ENCODE measurements at regions not wholly inside any gene's neighbourhood (a gene's known extent, or its start where the extent isn't known, plus 50 kb on each side); places are given as distances from the start of the nearest gene placed in this dataset.

DNA sequence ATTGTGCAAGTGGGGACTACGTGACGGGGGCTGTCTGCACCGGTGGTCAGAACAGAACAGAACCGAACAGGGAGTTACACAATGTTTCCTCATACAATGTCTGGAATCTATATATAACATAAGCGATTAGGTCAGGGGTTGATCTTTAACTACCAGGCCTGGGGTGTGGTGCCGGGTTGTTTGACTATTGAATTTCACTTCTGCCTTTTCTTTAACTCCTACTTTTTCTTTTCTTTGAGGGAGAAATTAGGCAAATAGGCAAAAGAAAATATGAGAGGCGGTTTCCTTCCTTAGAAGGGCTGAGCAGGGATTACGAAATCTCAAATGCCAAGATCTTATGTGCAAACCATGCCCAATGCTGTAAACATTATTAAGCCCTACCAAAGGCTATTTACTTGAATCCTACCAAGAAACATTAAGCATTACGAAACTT lies 140.3 kb downstream of the SLC38A6 start:
- no peak for DNase-seq (ENCODE audit: low read depth, low spot score)
- ChIA-PET POLR2A (no interaction called here), CTCF (no interaction called here)
- no peak overlapping the region for H3K4me3 ChIP-seq (ENCODE audit: low read depth, low read length)
- TF ChIP-seq, protein P1, sequence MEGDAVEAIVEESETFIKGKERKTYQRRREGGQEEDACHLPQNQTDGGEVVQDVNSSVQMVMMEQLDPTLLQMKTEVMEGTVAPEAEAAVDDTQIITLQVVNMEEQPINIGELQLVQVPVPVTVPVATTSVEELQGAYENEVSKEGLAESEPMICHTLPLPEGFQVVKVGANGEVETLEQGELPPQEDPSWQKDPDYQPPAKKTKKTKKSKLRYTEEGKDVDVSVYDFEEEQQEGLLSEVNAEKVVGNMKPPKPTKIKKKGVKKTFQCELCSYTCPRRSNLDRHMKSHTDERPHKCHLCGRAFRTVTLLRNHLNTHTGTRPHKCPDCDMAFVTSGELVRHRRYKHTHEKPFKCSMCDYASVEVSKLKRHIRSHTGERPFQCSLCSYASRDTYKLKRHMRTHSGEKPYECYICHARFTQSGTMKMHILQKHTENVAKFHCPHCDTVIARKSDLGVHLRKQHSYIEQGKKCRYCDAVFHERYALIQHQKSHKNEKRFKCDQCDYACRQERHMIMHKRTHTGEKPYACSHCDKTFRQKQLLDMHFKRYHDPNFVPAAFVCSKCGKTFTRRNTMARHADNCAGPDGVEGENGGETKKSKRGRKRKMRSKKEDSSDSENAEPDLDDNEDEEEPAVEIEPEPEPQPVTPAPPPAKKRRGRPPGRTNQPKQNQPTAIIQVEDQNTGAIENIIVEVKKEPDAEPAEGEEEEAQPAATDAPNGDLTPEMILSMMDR (IDR thresholded peaks at IDR 0.05; ENCODE audit: insufficient read depth, low read length, missing control alignments), result no peak

DNA sequence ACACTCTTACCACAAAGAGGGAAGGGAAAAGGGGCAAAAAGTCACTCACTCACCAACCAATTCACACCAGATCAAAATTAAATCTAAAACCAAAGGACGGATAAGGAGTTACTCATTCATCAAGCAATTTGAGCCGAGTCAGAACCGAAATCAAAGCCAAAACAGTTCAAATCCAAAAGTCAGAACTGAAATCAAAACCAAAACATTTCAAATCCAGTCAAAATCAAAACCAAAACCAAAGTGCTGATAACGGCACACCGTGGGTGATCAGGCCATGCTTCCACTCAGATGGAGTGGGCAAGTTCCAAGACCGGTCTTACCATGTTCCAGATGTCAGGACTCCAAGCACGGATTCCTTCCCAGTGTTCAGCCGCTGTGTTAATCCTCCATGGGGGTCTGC lies 139.5 kb downstream of the SLC38A6 start:
- H3K4me3 ChIP-seq (ENCODE audit: low read depth, low read length), result no peak overlapping the region
- POLR2A ChIA-PET, result no interaction called here
- no peak for DNase-seq (ENCODE audit: low read depth, low spot score)
- CTCF ChIA-PET, result no interaction called here
- TF ChIP-seq, protein P1 (IDR thresholded peaks at IDR 0.05; ENCODE audit: insufficient read depth, low read length, missing control alignments), result no peak

GRCh38 chr14:61119006-61119405 lies 138.0 kb downstream of the SLC38A6 start:
- ChIA-PET POLR2A (no interaction called here), CTCF (interaction anchor here (1.8 kb wide), 1 partner anchor 12 kb away, joined by 3 read pairs; no protein-coding TSS in a partner anchor)
- no peak for DNase-seq (ENCODE audit: low read depth, low spot score)
- TF ChIP-seq, protein P1 (IDR thresholded peaks at IDR 0.05; ENCODE audit: insufficient read depth, low read length, missing control alignments), result no peak
- no peak overlapping the region for H3K4me3 ChIP-seq (ENCODE audit: low read depth, low read length)

DNA sequence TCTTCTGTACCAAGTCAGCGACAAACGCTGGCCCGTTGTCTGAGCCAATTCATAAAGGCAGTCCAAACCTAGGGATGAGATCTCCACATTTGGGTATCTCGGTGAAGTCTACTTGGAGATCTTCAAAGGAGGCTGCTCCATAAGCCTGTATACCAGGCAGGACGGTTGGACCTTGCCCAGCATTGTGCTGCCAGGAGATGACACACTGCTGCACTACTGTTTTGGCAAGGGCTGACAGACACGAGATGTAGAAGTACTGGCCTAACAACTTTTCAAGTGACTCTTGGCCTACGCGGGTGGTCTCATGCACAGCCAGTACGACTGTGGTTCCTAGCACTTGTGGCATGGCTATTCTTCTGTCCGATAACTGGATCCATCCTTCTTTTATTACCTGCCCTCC lies 135.3 kb downstream of the SLC38A6 start:
- POLR2A ChIA-PET, result no interaction called here
- TF ChIP-seq, protein P1 (IDR thresholded peaks at IDR 0.05; ENCODE audit: insufficient read depth, low read length, missing control alignments), result no peak
- H3K4me3 ChIP-seq (ENCODE audit: low read depth, low read length), result no peak overlapping the region
- no peak for DNase-seq (ENCODE audit: low read depth, low spot score)
- CTCF ChIA-PET, result no interaction called here

GRCh38 chr14:61113561-61114225 lies 132.6 kb downstream of the SLC38A6 start:
- ChIA-PET CTCF (no interaction called here), POLR2A (no interaction called here)
- DNase-seq (ENCODE audit: low read depth, low spot score), result no peak
- TF ChIP-seq, protein P1 (IDR thresholded peaks at IDR 0.05; ENCODE audit: insufficient read depth, low read length, missing control alignments), result no peak
- H3K4me3 ChIP-seq (ENCODE audit: low read depth, low read length), result no peak overlapping the region

- ChIA-PET CTCF (no interaction called here), POLR2A (no interaction called here)
- DNase-seq (ENCODE audit: low read depth, low spot score), result no peak
- H3K4me3 ChIP-seq (ENCODE audit: low read depth, low read length), result no peak overlapping the region
- TF ChIP-seq, protein P1 (IDR thresholded peaks at IDR 0.05; ENCODE audit: insufficient read depth, low read length, missing control alignments), result no peak
Measured at GRCh38 chr14:61112506-61112905, 131.5 kb downstream of the SLC38A6 start.

Data from AG04449 (cell line).